ENCODE measurements at regions not wholly inside any gene's neighbourhood (a gene's known extent, or its start where the extent isn't known, plus 50 kb on each side); places are given as distances from the start of the nearest gene placed in this dataset.

DNA sequence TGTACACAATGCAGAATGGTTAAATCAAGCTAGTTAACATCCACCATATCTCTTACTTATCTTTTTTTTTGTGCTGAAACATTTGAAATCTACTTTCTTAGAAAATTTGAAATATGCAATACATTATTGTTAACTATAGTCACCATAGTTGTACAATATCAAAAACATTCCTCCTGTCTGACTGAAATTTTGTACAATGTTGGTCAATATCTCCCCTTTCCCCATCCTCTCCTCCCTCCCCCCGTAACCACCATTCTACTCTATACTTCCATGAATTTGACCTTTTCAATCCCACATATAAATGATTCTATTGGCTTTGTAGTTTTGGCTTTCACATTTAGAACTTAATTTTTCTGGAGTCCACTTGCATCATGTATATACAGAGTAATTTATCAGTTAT lies 63.5 kb upstream of the DCD start:
- DNase-seq = no peak

DNA sequence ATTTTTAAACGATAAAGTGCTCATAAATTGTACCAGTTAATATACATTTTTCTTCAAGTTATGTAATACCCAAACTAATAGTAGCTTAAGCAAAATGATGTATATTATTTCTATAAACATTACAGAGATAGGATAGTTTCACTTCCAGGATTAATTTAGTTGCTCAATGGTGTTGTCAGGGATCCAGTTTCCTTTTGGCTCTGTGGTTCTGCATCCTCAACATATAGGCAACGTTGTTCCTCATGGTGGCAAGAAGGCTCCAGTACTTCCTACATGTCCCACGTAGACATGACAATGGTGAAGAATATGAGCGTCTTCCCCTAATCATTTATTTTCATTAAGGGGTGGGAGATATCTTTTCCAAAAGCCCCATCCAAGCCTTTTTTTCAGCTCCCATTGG lies 60.7 kb upstream of the DCD start:
- DNase-seq = no peak

DNA sequence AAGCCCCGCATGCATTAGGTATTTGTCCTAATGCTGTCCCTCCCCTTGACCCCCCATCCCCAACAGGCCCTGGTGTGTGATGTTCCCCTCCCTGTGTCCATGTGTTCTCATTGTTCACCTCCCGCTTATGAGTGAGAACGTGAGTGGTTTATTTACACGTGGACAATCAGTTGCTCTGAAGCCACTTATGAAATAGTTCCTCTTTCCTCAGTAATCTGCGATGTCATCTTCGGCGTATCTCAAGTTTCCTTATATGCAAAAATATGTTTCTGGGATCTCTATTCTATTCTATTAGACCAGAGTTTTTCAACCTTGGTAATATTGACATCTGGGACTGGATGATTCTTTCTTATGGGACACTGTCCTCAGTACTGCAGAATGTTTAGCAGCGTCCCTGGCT lies 56.0 kb upstream of the DCD start:
- DNase-seq = no peak

DNA sequence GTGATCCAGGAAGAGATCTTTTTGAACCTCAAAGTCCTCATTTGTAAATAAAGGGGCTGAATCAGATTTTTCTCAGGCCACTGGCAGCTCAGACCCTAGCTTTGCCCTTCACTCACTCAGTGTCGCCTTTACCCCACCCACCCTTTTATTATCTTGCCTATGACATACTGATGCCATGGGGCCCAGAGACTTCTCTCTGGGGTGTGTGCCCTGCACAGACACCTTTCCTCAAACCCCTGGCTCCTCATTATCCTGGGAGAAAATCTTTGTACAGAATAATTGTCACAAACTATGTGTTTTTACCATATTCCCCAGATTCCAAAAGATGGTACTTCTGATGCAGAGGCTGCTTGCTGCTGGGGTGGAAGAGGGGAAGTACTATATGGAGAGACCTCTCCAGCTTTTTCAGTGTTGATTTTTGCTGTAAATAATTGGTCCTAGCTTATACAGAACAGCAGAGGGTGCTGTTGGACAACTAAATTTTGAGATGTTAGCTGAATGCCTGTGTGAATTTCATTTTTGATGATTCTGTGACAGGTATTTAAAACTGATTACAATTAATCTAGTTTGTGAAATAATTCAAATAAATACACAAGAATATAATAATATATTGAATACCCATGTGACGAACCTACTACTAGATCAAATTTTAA lies 53.9 kb upstream of the DCD start:
- DNase-seq = no peak

DNA sequence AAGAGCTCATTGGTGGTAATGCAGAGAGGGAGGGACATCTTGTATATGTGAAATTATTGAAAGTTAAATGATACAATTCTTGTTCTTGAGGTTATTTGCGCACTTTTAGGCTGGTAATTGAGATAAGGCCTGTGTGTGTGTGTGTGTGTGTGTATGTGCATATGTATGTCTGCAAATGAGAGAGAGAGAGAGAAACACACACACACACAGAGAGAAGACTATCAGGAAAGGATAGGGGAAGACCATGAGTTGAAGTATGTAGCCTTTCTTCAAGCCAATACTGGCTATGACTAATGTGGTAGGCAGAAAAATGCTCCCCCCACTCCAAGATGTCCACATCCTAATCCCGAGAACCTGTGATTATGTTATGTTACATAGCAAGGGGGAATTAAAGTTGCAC lies 52.7 kb upstream of the DCD start:
- DNase-seq = no peak

DNA sequence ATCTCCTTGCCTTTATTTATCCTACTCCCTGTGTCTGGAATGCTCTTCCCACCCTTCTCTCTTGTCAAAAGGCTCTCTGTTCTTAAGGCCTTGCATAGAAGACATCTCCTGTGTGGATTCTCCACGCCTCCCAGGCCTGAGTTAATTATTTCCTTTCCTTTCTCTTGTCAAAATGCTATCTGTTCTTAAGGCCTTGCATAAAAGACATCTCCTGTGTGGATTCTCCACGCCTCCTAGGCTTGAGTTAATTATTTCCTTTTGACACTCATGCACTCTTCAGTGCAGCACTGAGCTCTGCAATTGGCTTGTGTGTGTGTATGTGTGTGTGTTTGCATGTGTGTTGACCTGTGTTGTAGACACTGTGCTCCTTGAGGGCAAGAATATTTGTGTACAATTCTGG lies 52.1 kb upstream of the DCD start:
- no peak for DNase-seq
